ENCODE measurements at regions not wholly inside any gene's neighbourhood (a gene's known extent, or its start where the extent isn't known, plus 50 kb on each side); places are given as distances from the start of the nearest gene placed in this dataset.

- no peak for TF ChIP-seq POLR2AphosphoS5 (IDR thresholded peaks at IDR 0.05)
- TF ChIP-seq POLR2A (IDR thresholded peaks at IDR 0.05), result no peak
- TF ChIP-seq CTCF (IDR thresholded peaks at IDR 0.05), result no peak
Observed at GRCh38 chr15:35195649-35196048, 110.6 kb upstream of the NANOGP8 start.
